ENCODE measurements at regions not wholly inside any gene's neighbourhood (a gene's known extent, or its start where the extent isn't known, plus 50 kb on each side); places are given as distances from the start of the nearest gene placed in this dataset.

DNA sequence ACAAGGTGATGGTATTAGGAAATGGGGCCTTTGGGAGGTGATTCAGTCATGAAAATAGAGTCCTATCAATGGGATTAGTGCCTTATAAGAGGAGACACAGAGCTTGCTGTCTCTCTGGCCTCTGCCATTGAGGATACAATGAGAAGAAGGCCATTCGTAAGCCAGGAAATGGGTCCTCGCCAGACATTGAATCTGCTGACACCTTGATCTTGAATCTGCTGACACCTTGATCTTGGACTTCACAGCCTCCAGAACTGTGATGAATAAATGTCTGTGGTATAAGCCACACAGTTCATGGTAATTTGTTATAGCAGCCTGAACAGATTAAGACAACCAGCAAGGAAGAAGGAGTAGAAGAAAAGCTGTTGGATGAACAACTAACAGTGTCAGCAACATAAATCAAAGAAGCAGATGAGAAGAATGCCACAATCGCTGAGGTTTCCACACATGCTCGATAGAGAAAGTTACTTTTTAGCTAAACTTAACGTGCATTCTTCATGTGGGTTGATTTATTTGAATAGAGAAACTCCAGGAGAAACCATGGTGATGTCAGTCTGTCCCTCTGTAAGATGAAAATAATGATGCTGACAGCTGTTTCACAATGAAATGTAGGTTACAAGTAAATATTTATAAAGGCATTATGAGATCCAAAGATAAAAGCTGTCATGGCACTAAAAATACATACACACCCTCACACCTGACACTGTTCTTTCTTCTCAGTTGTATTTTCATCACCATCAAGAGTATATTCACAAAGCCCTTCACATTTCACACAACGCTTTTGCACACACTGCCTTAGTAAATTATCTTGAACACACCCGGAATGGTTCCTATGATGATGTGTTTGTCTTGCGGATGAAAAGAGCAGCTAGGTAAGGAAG lies 153.7 kb upstream of the NCK2 start:
- Histone ChIP-seq H3K9me3 (ENCODE audit: control extremely low read depth in 1 of 3, control insufficient read depth in 2 of 3, insufficient read depth in 1 of 3, low read length in 2 of 3) (peaks cover 0 to 13% (median 5%) of the 10 kb centered on the region in 3 donors), H3K4me2 (replicated peaks; ENCODE audit: low read depth, low read length, poor library complexity, severe bottlenecking) (no peak overlapping the region), H3K79me2 (ENCODE audit: control insufficient read depth, insufficient read depth, low read length) (no peaks in the 10 kb centered on the region), H3K27me3 (replicated peaks in 1 of 4; ENCODE audit: control extremely low read depth in 1 of 4, control insufficient read depth in 3 of 4, insufficient read depth in 4 of 4, low read length in 3 of 4) (no peaks in the 10 kb centered on the region), H3K4me1 (ENCODE audit: control insufficient read depth in 2 of 2, insufficient read depth in 2 of 2, low read length in 2 of 2) (peaks cover 3 to 4% of the 10 kb centered on the region in 2 donors), H3K27ac (ENCODE audit: low read length in 2 of 2) (no peak overlapping the region), H3K4me3 (ENCODE audit: control extremely low read depth in 1 of 5, extremely low read depth in 1 of 5, insufficient read depth in 1 of 5, low read depth in 2 of 5, low read length in 4 of 5) (no peak overlapping the region), H2AFZ (ENCODE audit: insufficient read depth, low read depth, low read length, poor library complexity, severe bottlenecking) (no peak overlapping the region), H4K20me1 (ENCODE audit: control insufficient read depth, insufficient read depth, low read length, poor library complexity, severe bottlenecking) (no peaks in the 10 kb centered on the region), H3K9ac (ENCODE audit: low read length) (no peak overlapping the region), H3K36me3 (replicated peaks in 1 of 2; ENCODE audit: control extremely low read depth in 1 of 2, control insufficient read depth in 1 of 2, extremely low read depth in 1 of 2, insufficient read depth in 2 of 2, low read length in 1 of 2) (no peaks in the 10 kb centered on the region)
- H3K27ac Mint-ChIP-seq, result no peak overlapping the region
- no peaks in the 10 kb centered on the region for H3K27me3 Mint-ChIP-seq
- 100% methylated on average over 4 of the region's 8 CpGs for WGBS (ENCODE audit: insufficient coverage)
- intact Hi-C loops (cut with micrococcal nuclease), result no loop called here
- POLR2A ChIA-PET, result no interaction called here
- ATAC-seq (ENCODE audit: low read depth), result no peak
- DNase-seq, result no peak
- H3K4me1 Mint-ChIP-seq, result peaks cover 3% of the 10 kb centered on the region
- H3K4me3 Mint-ChIP-seq, result no peak overlapping the region
- CTCF ChIA-PET, result interaction anchor here (0.9 kb wide), 1 partner anchor 8 kb away, joined by 3 read pairs; no protein-coding TSS in a partner anchor
- TF ChIP-seq, protein P1, sequence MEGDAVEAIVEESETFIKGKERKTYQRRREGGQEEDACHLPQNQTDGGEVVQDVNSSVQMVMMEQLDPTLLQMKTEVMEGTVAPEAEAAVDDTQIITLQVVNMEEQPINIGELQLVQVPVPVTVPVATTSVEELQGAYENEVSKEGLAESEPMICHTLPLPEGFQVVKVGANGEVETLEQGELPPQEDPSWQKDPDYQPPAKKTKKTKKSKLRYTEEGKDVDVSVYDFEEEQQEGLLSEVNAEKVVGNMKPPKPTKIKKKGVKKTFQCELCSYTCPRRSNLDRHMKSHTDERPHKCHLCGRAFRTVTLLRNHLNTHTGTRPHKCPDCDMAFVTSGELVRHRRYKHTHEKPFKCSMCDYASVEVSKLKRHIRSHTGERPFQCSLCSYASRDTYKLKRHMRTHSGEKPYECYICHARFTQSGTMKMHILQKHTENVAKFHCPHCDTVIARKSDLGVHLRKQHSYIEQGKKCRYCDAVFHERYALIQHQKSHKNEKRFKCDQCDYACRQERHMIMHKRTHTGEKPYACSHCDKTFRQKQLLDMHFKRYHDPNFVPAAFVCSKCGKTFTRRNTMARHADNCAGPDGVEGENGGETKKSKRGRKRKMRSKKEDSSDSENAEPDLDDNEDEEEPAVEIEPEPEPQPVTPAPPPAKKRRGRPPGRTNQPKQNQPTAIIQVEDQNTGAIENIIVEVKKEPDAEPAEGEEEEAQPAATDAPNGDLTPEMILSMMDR (IDR thresholded peaks at IDR 0.05), result no peak
- TF ChIP-seq EZH2 (IDR thresholded peaks at IDR 0.05; ENCODE audit: borderline replicate concordance, insufficient read depth, low read depth, low read length, poor library complexity, severe bottlenecking), result no peak
- H3K9me3 Mint-ChIP-seq (ENCODE audit: insufficient read depth), result peaks cover 12% of the 10 kb centered on the region

- Histone ChIP-seq H2AFZ (ENCODE audit: insufficient read depth, low read depth, low read length, poor library complexity, severe bottlenecking) (no peak overlapping the region), H3K79me2 (ENCODE audit: control insufficient read depth, insufficient read depth, low read length) (no peaks in the 10 kb centered on the region), H3K4me2 (replicated peaks; ENCODE audit: low read depth, low read length, poor library complexity, severe bottlenecking) (no peak overlapping the region), H3K4me1 (ENCODE audit: control insufficient read depth in 2 of 2, insufficient read depth in 2 of 2, low read length in 2 of 2) (no peaks in the 10 kb centered on the region), H4K20me1 (ENCODE audit: control insufficient read depth, insufficient read depth, low read length, poor library complexity, severe bottlenecking) (no peaks in the 10 kb centered on the region), H3K9ac (ENCODE audit: low read length) (no peak overlapping the region), H3K27ac (ENCODE audit: low read length in 2 of 2) (no peak overlapping the region), H3K36me3 (replicated peaks in 1 of 2; ENCODE audit: control extremely low read depth in 1 of 2, control insufficient read depth in 1 of 2, extremely low read depth in 1 of 2, insufficient read depth in 2 of 2, low read length in 1 of 2) (no peaks in the 10 kb centered on the region), H3K9me3 (ENCODE audit: control extremely low read depth in 1 of 3, control insufficient read depth in 2 of 3, insufficient read depth in 1 of 3, low read length in 2 of 3) (peaks cover 0 to 13% (median 5%) of the 10 kb centered on the region in 3 donors), H3K27me3 (replicated peaks in 1 of 4; ENCODE audit: control extremely low read depth in 1 of 4, control insufficient read depth in 3 of 4, insufficient read depth in 4 of 4, low read length in 3 of 4) (no peaks in the 10 kb centered on the region), H3K4me3 (ENCODE audit: control extremely low read depth in 1 of 5, extremely low read depth in 1 of 5, insufficient read depth in 1 of 5, low read depth in 2 of 5, low read length in 4 of 5) (no peak overlapping the region)
- Mint-ChIP-seq H3K27ac (no peak overlapping the region), H3K4me3 (no peak overlapping the region), H3K9me3 (ENCODE audit: insufficient read depth) (peaks cover 12% of the 10 kb centered on the region), H3K27me3 (no peaks in the 10 kb centered on the region), H3K4me1 (no peaks in the 10 kb centered on the region)
- TF ChIP-seq EZH2 (IDR thresholded peaks at IDR 0.05; ENCODE audit: borderline replicate concordance, insufficient read depth, low read depth, low read length, poor library complexity, severe bottlenecking), result no peak
- TF ChIP-seq, protein P1 (IDR thresholded peaks at IDR 0.05), result no peak
- ChIA-PET CTCF (interaction anchor here (0.7 to 1.4 kb wide), 2 partner anchors 11 to 12 kb away, joined by 3 read pairs; no protein-coding TSS in a partner anchor), POLR2A (no interaction called here)
- no CpG with 5 or more reads among the region's 5 CpGs for WGBS (ENCODE audit: insufficient coverage)
- DNase-seq (no peak), ATAC-seq (ENCODE audit: low read depth) (no peak)
- intact Hi-C loops (cut with micrococcal nuclease), result no loop called here
Observed at GRCh38 chr2:105588581-105588980, 156.1 kb upstream of the NCK2 start.
